ENCODE measurements at regions not wholly inside any gene's neighbourhood (a gene's known extent, or its start where the extent isn't known, plus 50 kb on each side); places are given as distances from the start of the nearest gene placed in this dataset.

- no peaks in the 10 kb centered on the region for H3K4me1 Mint-ChIP-seq (ENCODE audit: low read depth)
- no peak overlapping the region for H3K4me3 Mint-ChIP-seq
- no peaks in the 10 kb centered on the region for H3K36me3 Mint-ChIP-seq (ENCODE audit: low read depth)
- no peak for DNase-seq (ENCODE audit: low spot score)
- H3K9me3 Mint-ChIP-seq: peaks cover 8% of the 10 kb centered on the region
- no peak overlapping the region for H3K27ac Mint-ChIP-seq
- H3K27me3 Mint-ChIP-seq (ENCODE audit: low read depth): no peaks in the 10 kb centered on the region
Measured at GRCh38 chr15:98257290-98257689, 296.8 kb downstream of the ARRDC4 start.

GRCh38 chr15:98263787-98264186 is 303.3 kb downstream of the ARRDC4 start:
- no peak for DNase-seq (ENCODE audit: low spot score)
- Mint-ChIP-seq H3K4me1 (ENCODE audit: low read depth) (no peaks in the 10 kb centered on the region), H3K27me3 (ENCODE audit: low read depth) (no peaks in the 10 kb centered on the region), H3K9me3 (no peaks in the 10 kb centered on the region), H3K36me3 (ENCODE audit: low read depth) (no peaks in the 10 kb centered on the region), H3K4me3 (no peak overlapping the region), H3K27ac (no peak overlapping the region)

- Mint-ChIP-seq H3K4me3 (no peak overlapping the region), H3K36me3 (ENCODE audit: low read depth) (no peaks in the 10 kb centered on the region), H3K4me1 (ENCODE audit: low read depth) (no peaks in the 10 kb centered on the region), H3K27me3 (ENCODE audit: low read depth) (no peaks in the 10 kb centered on the region), H3K27ac (no peak overlapping the region), H3K9me3 (no peaks in the 10 kb centered on the region)
- DNase-seq (ENCODE audit: low spot score): no peak
Measured at GRCh38 chr15:98266295-98266694, 305.8 kb downstream of the ARRDC4 start.

GRCh38 chr15:98268163-98268562 is 307.7 kb downstream of the ARRDC4 start:
- Mint-ChIP-seq H3K36me3 (ENCODE audit: low read depth) (no peaks in the 10 kb centered on the region), H3K27ac (no peak overlapping the region), H3K4me1 (ENCODE audit: low read depth) (no peaks in the 10 kb centered on the region), H3K9me3 (no peaks in the 10 kb centered on the region), H3K4me3 (no peak overlapping the region), H3K27me3 (ENCODE audit: low read depth) (no peaks in the 10 kb centered on the region)
- DNase-seq (ENCODE audit: low spot score): no peak

GRCh38 chr15:98272625-98273024 is 312.1 kb downstream of the ARRDC4 start:
- no peak overlapping the region for H3K27ac Mint-ChIP-seq
- DNase-seq (ENCODE audit: low spot score): no peak
- H3K4me1 Mint-ChIP-seq (ENCODE audit: low read depth): no peaks in the 10 kb centered on the region
- no peak overlapping the region for H3K4me3 Mint-ChIP-seq
- no peaks in the 10 kb centered on the region for H3K9me3 Mint-ChIP-seq
- H3K36me3 Mint-ChIP-seq (ENCODE audit: low read depth): no peaks in the 10 kb centered on the region
- no peaks in the 10 kb centered on the region for H3K27me3 Mint-ChIP-seq (ENCODE audit: low read depth)

- no peak overlapping the region for H3K4me3 Mint-ChIP-seq
- no peaks in the 10 kb centered on the region for H3K9me3 Mint-ChIP-seq
- H3K27me3 Mint-ChIP-seq (ENCODE audit: low read depth): no peaks in the 10 kb centered on the region
- no peak for DNase-seq (ENCODE audit: low spot score)
- no peaks in the 10 kb centered on the region for H3K36me3 Mint-ChIP-seq (ENCODE audit: low read depth)
- H3K27ac Mint-ChIP-seq: no peak overlapping the region
- H3K4me1 Mint-ChIP-seq (ENCODE audit: low read depth): no peaks in the 10 kb centered on the region
Measured at GRCh38 chr15:98276018-98276417, 315.5 kb downstream of the ARRDC4 start.

- Mint-ChIP-seq H3K27me3 (ENCODE audit: low read depth) (no peaks in the 10 kb centered on the region), H3K9me3 (no peaks in the 10 kb centered on the region), H3K27ac (no peak overlapping the region), H3K4me3 (no peak overlapping the region), H3K36me3 (ENCODE audit: low read depth) (no peaks in the 10 kb centered on the region), H3K4me1 (ENCODE audit: low read depth) (no peaks in the 10 kb centered on the region)
- DNase-seq (ENCODE audit: low spot score): no peak
Measured at GRCh38 chr15:98277602-98278001, 317.1 kb downstream of the ARRDC4 start.

- Mint-ChIP-seq H3K36me3 (ENCODE audit: low read depth) (no peaks in the 10 kb centered on the region), H3K27me3 (ENCODE audit: low read depth) (no peaks in the 10 kb centered on the region), H3K9me3 (no peaks in the 10 kb centered on the region), H3K4me3 (no peak overlapping the region), H3K27ac (no peak overlapping the region), H3K4me1 (ENCODE audit: low read depth) (no peaks in the 10 kb centered on the region)
- no peak for DNase-seq (ENCODE audit: low spot score)
Measured at GRCh38 chr15:98280284-98280975, 319.9 kb downstream of the ARRDC4 start.

GRCh38 chr15:98281130-98281529 is 320.6 kb downstream of the ARRDC4 start:
- no peaks in the 10 kb centered on the region for H3K36me3 Mint-ChIP-seq (ENCODE audit: low read depth)
- no peak overlapping the region for H3K4me3 Mint-ChIP-seq
- no peaks in the 10 kb centered on the region for H3K27me3 Mint-ChIP-seq (ENCODE audit: low read depth)
- DNase-seq (ENCODE audit: low spot score): no peak
- no peak overlapping the region for H3K27ac Mint-ChIP-seq
- H3K9me3 Mint-ChIP-seq: no peaks in the 10 kb centered on the region
- H3K4me1 Mint-ChIP-seq (ENCODE audit: low read depth): no peaks in the 10 kb centered on the region

- no peaks in the 10 kb centered on the region for H3K36me3 Mint-ChIP-seq (ENCODE audit: low read depth)
Measured at GRCh38 chr15:98282656-98283332, 322.3 kb downstream of the ARRDC4 start.

GRCh38 chr15:98286200-98286599 is 325.7 kb downstream of the ARRDC4 start:
- H3K27ac Mint-ChIP-seq: no peak overlapping the region
- no peaks in the 10 kb centered on the region for H3K36me3 Mint-ChIP-seq (ENCODE audit: low read depth)
- H3K9me3 Mint-ChIP-seq: no peaks in the 10 kb centered on the region
- no peak overlapping the region for H3K4me3 Mint-ChIP-seq
- H3K4me1 Mint-ChIP-seq (ENCODE audit: low read depth): no peaks in the 10 kb centered on the region
- DNase-seq (ENCODE audit: low spot score): no peak
- H3K27me3 Mint-ChIP-seq (ENCODE audit: low read depth): peaks cover 3% of the 10 kb centered on the region

More at GRCh38 chr15:98282656-98283332, 322.3 kb downstream of the ARRDC4 start:
- no peaks in the 10 kb centered on the region for H3K4me1 Mint-ChIP-seq (ENCODE audit: low read depth)
- H3K27ac Mint-ChIP-seq: no peak overlapping the region
- DNase-seq (ENCODE audit: low spot score): no peak
- no peak overlapping the region for H3K4me3 Mint-ChIP-seq
- H3K9me3 Mint-ChIP-seq: no peaks in the 10 kb centered on the region
- no peaks in the 10 kb centered on the region for H3K27me3 Mint-ChIP-seq (ENCODE audit: low read depth)

- Mint-ChIP-seq H3K36me3 (ENCODE audit: low read depth) (no peaks in the 10 kb centered on the region), H3K4me3 (no peak overlapping the region), H3K4me1 (ENCODE audit: low read depth) (no peaks in the 10 kb centered on the region), H3K9me3 (no peaks in the 10 kb centered on the region), H3K27me3 (ENCODE audit: low read depth) (peaks cover 3% of the 10 kb centered on the region), H3K27ac (no peak overlapping the region)
- DNase-seq (ENCODE audit: low spot score): no peak
Measured at GRCh38 chr15:98286831-98287230, 326.3 kb downstream of the ARRDC4 start.

GRCh38 chr15:98288091-98288590 is 327.6 kb downstream of the ARRDC4 start:
- Mint-ChIP-seq H3K9me3 (no peaks in the 10 kb centered on the region), H3K36me3 (ENCODE audit: low read depth) (no peaks in the 10 kb centered on the region), H3K4me3 (no peak overlapping the region), H3K27ac (no peak overlapping the region), H3K27me3 (ENCODE audit: low read depth) (peaks cover 9% of the 10 kb centered on the region), H3K4me1 (ENCODE audit: low read depth) (no peaks in the 10 kb centered on the region)
- DNase-seq (ENCODE audit: low spot score): no peak

- Mint-ChIP-seq H3K4me1 (ENCODE audit: low read depth) (no peaks in the 10 kb centered on the region), H3K4me3 (no peak overlapping the region), H3K36me3 (ENCODE audit: low read depth) (no peaks in the 10 kb centered on the region), H3K9me3 (no peaks in the 10 kb centered on the region), H3K27ac (no peak overlapping the region), H3K27me3 (ENCODE audit: low read depth) (peaks cover 23% of the 10 kb centered on the region)
- no peak for DNase-seq (ENCODE audit: low spot score)
Measured at GRCh38 chr15:98289747-98290146, 329.2 kb downstream of the ARRDC4 start.

Measured in T-helper 2 cell treated with Interferon-gamma antibody and Interleukin-4, amounts not matched to agents 5 μg/mL and 100 μg/mL, for 36 hours (primary cell).